Caki2 (cell line): ENCODE measurements at regions not wholly inside any gene's neighbourhood (a gene's known extent, or its start where the extent isn't known, plus 50 kb on each side); places are given as distances from the start of the nearest gene placed in this dataset.

ENCODE experiments used
- DNase-seq: peaks from one replicate; pipeline ENCODE4 v3.0.0-alpha.2; 2015; ENCODE audit warnings: low read depth
- in situ Hi-C: cut with HindIII; loops from 2 replicates; pipeline ENCODE4 v1.10.0; 2016; ENCODE audit warnings: low sequenced_read_pairs, low pct_unique_long_range_greater_than_20kb, mixed read lengths

DNA sequence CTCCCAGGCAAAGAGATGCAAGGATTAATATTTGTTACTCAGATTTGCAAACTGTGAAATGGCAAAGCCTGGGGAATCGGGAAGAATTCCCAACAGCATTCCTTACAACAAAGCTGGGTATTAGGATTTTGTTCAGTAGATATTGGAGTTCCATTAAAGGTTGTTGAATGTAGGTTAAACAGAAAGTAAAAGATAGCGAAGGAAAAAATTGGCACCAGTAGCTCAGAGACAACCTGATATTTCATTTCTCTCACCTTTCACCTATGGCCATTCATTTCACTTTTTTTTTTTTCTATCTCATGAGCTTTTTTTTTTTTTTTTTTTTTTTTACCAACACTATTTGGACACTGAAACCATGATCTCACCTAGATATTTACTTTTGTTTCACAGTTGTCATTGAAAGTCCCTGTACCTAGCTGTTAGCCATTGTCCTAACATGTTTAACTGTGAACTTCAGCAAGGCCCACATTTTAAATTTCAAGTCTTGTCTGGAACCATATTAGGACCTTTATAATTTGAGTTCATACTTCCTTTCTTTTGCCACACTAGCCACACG, 552.5 kb downstream of the HAO1 start:
- in situ Hi-C loops = no loop called here
- DNase-seq = no peak

- in situ Hi-C loops = no loop called here
- no peak for DNase-seq
Observed at GRCh38 chr20:7389216-7389615, 551.0 kb downstream of the HAO1 start.

DNA sequence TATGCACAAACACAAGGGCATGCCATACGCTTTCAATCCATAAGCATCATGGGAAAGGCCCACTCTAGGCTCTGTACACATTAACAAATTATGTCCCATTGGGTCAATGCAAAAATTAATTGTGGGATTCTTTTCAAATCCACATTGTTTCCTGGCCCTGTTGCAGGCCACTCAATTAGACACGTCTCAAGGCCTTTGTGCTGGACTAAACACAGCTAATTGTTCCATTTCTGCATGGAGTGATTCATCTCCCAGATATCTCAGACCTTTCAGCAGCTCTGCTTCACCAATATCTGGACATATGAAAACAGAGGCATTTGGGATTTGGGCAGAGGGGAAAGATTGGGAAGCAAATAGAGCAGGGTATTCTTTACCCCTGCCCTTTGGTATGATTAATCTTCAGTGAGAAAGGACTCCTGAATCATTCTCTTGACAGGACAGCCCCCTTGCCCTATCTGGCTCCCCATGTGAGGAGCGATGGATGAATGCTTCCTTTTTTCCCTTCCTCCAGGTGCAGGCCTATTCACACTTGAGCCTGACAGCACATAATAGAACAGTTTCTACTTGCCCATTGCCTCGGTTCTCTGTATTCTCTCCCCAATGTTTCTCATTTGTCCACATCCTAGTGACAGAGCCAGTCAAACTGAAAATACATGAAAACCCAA, 547.6 kb downstream of the HAO1 start:
- in situ Hi-C loops = no loop called here
- no peak for DNase-seq

DNA sequence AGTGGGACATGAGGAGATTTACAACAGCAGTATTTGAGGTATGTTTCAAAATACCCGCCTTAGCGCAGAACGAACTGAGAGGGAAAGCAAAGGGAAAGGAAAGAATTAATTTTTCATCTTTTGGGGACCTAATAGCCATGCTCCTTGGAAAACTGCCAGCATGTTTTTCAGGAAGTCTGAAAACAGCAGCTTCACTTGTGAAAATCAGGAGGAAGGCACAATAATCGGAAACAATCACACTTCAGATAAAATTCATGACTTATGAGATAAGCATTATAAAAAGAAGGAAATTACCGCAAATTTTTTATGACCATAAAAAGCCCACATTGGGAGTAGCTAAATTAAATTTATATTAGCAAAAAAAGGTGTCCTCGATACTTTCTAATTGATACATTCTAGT, 541.1 kb downstream of the HAO1 start:
- no peak for DNase-seq
- in situ Hi-C loops = no loop called here

DNA sequence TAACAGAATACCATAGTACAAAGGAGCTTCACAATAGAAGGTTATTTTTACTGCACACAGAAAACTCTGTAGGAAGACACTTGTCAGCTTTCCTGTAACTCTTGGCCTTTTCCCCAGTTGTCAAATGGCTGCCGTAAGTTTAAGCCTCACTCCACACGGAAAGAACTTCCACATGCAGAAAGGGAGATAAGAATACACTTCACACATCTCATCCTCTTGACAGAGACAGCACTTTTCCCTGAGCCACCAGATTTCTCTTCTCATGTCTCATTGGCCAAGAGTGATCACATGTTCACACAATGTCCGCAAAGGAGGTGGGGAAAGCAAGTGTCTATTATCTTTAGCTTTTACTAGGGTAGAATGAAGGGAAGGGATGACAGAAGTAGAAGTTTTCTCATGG, 540.7 kb downstream of the HAO1 start:
- in situ Hi-C loops = no loop called here
- no peak for DNase-seq

DNA sequence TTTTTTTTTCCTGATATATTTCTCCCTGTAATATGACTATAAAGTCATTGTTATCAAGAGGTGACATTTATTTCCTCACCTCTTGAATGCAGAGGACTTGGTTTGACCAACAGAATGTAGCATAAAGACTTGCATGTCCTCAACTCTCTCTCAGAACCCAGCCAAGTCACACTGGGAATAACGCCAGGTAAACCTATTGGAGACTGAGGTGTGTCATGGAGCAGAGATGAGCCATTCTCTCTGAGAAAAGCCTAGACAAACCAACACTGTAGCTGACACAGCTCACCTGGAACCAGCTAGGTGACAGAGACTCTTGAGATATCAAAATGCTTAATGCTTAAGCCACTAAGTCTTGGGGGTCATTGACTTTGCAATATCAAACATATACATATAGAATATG, 533.6 kb downstream of the HAO1 start:
- no peak for DNase-seq
- in situ Hi-C loops = no loop called here

GRCh38 chr20:7410150-7410549, 530.1 kb downstream of the HAO1 start:
- in situ Hi-C loops = no loop called here
- no peak for DNase-seq

DNA sequence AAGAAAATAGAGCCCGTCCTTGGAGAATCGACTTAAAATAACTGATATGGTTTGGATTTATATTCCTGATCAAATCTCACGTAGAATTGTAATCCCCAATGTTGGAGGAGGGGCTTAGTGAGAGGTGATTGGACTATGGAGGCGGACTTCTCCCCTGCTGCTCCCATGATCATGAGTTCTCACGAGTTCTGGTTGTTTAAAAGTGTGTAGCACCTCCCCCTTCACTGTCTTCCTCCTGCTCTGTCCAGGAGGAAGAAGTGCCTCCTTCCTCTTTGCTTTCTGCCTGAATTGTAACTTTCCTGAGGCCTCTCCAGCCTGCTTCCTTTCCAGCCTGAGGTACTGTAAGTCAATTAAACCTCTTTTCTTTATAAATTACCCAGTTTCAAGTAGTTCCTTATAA, 529.2 kb downstream of the HAO1 start:
- DNase-seq = no peak
- in situ Hi-C loops = no loop called here

- in situ Hi-C loops = no loop called here
- no peak for DNase-seq
Observed at GRCh38 chr20:7415427-7415826, 524.8 kb downstream of the HAO1 start.

- in situ Hi-C loops = no loop called here
- no peak for DNase-seq
Observed at GRCh38 chr20:7416382-7416781, 523.9 kb downstream of the HAO1 start.

DNA sequence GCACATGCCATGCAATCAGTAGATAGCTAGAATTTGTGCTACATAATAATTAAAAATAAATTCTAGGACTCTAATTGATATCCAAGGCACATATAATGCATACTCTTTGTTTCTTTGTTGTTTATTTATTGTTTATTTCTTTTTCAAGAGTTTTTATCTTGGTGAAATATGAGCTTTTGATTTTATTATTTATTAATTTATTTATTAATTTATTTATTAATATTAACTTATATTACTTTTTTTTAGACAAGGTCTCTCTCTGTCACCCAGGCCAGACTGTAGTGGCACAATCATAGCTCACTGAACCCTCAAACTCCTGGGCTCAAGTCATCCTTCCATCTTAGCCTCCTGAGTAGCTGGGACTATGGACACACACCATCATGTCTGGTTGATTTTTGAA, 519.9 kb downstream of the HAO1 start:
- in situ Hi-C loops = no loop called here
- DNase-seq = no peak

DNA sequence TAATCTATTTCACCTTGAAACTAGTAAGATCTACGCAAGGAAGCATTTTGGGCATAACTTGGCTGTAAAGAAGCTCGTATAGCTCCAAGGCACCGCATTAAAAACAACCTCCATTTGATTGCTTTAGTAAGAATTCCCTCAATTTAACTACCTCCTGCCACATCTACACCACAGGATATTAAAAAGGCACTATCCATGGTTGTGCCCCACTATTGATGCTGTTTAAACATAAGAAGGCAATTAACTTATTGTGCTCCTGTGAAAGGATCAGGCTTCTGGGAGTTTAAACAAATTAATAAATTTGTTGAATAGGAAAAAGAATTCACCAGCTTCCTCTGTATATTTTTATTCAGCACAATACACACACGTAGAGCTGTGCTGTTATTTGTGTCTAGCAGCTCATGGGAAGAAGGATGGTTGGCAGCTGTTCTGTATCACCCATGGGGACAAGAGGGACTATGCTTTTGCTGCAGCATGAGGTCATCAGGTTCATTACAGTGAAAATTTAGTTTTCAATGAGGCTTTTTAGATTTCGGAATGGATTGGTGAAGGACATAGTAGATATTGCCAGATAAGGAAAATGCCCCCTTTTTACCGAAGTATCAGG, 513.3 kb downstream of the HAO1 start:
- DNase-seq = no peak
- in situ Hi-C loops = no loop called here

- in situ Hi-C loops = no loop called here
- no peak for DNase-seq
Observed at GRCh38 chr20:7428946-7429345, 511.3 kb downstream of the HAO1 start.

DNA sequence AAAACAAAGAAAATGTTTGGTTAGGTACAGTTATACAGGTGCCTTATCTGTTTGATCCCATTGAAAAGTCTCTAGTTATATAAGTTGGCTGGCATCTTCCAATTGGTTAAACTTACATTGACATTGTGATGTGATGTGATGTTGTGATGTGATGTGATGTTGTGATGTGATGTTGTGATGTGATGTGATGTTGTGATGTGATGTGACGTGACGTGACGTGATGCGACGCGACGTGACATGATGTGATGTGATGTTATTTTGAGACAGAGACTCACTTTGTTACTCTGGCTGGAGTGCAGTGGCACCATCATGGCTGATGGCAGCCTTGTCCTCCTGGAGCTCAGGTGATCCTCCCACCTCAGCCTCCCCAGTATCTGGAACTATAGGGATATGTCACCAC, 507.6 kb downstream of the HAO1 start:
- in situ Hi-C loops = no loop called here
- no peak for DNase-seq

GRCh38 chr20:7437311-7437710, 502.9 kb downstream of the HAO1 start:
- no peak for DNase-seq
- in situ Hi-C loops = no loop called here

DNA sequence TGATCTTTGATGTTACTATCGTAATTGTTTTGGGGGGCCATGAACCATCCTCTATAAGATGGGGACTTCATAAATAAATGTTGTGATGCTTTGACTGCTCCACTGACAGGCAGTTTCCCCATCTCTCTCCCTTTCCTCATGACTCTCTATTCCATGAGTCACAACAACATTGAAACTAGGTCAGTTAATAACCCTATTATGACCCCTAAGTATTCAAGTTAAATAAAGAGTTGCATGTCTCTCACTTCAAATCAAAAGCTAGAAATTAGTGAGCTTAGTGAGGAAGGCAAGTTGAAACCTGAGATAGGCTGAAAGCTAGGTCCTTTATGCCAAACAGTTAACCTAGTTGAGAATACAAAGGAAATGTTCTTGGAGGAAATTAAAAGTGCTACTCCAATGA, 491.0 kb downstream of the HAO1 start:
- no peak for DNase-seq
- in situ Hi-C loops = no loop called here

DNA sequence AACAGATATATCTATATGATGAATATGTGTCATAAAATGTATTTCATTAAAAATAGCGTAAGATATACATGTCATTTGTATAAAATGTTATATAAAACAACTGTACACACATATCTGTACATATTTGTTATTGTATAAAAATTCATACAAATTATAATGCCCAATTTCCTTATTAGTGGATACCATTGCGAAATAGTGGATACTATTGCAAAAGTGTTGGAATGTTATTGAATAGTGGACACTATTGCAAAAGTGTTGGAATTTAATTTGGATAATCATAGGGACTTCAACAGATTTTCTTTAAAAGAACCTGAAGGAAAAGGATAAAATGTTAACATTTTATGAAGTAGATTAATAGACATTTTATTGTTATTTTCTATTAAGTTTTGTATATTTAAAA, 487.4 kb downstream of the HAO1 start:
- no peak for DNase-seq
- in situ Hi-C loops = no loop called here

DNA sequence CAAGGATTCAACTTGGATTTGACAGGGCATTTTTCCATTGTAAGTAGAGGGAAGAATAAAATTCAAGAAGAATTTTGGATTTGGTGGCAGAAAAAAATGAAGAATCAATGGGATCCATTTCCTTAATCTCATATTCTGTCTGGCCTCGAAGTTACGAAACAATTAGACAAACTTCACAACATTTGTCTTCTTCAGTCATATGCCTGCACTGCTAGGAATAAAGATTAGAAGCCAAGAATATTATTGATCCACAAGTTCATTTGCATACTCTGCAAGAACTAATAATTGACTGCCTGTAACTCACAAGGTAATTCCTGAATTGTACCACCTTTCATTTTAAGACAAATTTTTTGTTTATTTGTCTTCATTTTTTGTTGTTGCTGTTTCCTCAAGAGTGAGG, 486.2 kb downstream of the HAO1 start:
- in situ Hi-C loops = no loop called here

DNA sequence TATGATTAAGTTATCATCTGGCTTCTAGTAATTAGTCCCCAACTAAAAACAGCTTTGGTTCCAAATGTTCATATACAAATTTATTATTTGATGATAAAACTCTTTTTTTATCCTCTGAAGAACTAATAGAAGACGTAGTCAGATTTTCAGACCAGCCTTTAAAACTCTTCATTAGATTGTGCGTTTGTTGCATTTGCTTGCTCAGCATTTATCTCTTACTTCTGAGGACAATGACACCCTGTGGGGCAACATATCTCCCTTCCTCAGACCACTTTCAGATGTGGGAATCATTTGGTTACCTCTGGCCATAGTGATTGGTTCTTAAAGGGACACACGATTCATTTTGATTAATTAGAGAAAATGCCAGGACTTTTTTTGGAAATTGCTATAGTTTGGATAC, 481.8 kb downstream of the HAO1 start:
- in situ Hi-C loops = no loop called here
- no peak for DNase-seq

More for the DNA sequence above, 486.2 kb downstream of the HAO1 start:
- DNase-seq = no peak

DNA sequence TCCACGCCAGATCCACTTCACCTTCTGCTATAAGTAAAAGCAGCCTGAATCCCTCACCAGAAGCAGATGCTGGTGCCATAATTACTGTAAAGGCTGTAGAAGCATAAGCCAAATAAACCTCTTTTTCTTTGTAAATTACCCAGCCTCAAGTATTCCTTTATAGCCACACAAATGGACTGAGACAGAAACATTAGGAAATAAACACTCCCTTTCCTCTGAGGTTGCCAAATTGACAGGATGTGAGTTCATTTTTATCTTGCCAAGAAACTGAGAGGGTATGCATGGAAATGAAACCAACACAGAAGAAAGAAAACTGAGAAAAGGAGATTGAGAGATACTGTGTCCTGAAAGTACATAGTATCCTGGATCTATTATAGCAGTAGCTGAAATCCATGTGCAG, 481.2 kb downstream of the HAO1 start:
- DNase-seq = no peak

More for the DNA sequence above, 481.2 kb downstream of the HAO1 start:
- in situ Hi-C loops = no loop called here
